ENCODE measurements at regions not wholly inside any gene's neighbourhood (a gene's known extent, or its start where the extent isn't known, plus 50 kb on each side); places are given as distances from the start of the nearest gene placed in this dataset.

DNA sequence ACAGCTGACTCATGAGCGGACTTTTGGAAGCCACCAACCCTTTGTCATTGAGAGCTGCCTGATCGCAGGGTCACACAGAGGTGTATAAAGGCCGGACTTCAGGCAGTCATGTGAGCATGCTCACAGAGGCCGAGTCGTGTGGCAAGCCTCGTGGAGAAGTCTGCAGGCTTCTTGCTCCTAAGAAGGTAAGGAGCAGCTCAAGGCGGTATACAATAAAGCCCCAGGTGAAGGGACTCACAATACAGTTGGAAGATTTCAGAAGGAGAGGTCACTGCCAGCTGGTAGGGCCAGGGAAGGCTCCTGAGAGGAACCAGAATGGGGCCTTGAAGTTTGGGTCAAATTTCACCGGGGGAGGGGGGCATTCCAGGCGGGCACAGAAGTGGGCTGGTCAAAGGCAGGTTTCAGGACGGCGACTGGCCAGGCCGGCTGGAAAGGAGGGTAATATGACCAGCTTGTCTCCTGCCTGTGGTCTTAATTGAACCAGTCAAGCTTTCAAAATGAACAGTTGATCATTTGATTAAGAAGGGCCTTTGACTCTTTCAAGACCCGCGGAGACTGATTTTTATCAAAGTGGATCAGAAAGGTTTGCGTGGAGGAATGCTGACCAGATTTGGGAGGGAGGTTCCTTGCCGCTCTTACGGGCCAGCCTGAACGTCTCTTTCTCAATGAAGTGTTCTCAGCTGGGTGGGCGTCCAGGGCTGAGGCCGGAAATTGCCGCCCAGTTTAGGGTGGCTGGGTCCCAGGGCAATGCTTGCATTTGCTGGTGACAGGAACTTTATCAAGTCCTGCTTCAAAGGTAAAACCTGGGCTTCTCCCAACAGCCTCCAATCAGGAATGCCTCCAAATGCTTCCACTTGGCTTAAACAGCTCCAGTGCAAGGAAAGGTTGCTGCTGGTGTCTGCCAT, 178.6 kb downstream of the EMX2 start:
- no peak for DNase-seq

DNA sequence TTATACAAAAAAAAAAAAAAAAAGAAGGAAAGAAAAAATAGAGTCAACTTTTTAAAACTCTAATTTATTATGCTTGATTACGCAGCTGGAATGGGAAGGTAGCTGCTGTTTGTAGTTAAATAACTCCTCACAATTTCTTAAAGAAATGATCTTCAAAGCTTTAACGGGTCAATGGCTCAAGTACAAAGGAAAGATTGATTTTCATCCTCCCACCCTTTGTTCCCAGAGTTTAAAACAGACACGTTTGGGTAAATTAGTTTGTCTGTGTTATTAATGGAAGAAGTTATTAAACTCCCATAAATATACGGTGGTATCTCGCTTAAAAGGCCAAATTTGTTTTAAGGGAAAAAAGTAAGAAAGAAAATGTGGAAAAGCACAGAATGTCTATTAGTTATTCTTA, 179.3 kb downstream of the EMX2 start:
- DNase-seq, result no peak

DNA sequence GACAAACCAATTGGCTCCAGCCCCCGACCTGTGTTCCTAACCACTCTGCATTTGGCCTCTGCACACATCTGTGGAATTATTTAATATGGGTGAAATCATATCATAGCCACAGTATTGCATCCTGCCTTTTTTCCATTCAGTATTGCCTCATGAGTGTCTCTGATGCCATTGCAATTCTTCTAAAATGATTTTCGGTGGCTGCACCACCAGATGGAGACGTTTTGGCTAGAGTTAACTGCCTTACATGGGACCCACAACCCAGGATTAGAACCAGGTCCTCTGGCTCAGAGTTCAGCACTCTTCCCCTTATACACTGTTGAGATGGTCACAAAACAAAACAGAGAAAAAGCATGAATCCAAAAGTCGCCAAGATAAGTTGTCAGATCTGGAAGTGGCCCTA, 180.8 kb downstream of the EMX2 start:
- no peak for DNase-seq

DNA sequence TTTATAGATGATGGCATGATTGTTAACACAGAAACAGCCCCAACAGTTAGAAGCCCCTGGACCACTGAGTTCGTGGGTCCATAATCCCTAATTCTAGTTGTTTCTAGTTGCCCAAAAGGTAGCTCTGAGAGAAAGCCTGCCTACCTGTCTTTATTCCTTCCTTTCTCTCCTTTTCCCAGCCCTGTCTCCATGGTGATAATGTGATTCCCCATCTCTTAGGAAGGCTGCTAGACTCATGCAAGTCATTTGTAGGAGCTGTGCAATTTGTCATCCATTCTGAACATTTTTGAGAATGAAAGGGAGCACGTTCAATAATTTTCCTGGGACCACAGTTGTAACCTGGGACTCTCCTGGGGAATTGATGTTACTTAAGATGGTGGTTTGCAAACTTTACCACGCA, 183.4 kb downstream of the EMX2 start:
- no peak for DNase-seq

DNA sequence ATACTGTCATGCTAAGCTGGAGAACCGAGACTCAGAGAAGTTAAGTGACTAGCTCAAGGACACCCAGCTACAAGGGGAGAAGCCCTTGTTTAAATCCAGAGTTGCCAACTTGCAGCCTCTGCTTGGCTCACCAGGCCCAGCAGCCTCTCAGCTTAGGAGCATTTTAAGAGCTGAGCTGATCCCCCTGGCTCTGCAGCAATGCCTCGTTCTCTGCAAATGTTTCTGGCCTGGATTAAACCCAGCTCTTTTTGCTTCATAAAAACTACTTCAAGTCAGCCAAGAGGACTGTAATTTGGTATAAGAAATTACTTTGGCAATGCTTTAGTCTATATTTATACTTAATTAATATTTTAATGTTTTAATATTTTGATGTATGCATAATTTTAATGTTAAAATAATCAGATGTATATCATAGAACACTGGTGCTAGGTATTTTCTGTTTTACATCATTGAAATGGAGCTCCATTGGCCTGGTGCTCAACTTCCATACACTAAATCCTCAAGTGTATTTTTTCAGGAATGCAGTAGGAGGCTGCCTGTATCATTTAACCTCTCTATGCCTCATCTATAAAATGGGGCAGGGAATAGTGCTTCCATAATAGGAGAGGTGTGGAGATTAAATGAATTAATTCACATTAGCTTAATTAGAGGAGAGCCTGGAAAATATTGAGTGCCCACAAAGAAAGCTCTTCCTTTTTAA, 184.2 kb downstream of the EMX2 start:
- DNase-seq, result no peak

DNA sequence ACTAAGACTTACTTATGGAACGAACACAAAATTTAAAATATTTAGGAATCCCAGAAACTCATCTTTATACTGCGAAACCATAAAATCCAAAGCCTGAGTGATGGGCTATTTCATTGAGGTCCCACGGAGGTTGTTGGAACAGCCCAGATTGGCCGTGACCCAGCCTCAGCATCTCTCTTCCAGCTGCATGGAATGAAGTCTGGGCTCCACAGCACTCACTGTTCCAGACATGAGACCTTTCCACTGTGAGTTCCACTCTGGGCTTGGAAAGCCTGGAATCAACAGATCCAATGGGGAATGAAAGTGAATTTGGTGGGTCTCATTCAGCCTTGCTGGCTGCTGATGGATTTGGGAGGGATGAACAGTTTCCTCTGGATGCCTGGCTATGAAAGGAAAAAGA, 184.9 kb downstream of the EMX2 start:
- no peak for DNase-seq

DNA sequence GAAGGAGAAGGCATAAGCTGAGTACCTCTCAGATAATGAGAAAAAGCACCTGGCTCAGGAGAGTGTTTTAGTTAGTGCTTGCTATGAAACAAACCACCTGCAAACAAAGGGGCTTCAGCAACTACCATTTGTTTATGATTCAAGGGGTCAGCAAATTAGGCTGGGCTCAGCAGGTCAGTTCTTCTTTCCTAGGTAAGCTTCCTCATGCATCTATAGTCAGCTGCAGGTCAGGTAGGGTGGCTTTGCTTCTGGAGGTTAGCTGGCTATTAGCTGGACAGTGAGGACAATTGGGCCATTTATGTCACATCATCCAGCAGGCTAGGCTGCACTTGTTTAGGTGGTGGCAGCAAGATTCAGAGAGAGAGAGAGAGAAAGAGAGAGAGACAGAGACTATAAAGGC, 185.5 kb downstream of the EMX2 start:
- no peak for DNase-seq

DNA sequence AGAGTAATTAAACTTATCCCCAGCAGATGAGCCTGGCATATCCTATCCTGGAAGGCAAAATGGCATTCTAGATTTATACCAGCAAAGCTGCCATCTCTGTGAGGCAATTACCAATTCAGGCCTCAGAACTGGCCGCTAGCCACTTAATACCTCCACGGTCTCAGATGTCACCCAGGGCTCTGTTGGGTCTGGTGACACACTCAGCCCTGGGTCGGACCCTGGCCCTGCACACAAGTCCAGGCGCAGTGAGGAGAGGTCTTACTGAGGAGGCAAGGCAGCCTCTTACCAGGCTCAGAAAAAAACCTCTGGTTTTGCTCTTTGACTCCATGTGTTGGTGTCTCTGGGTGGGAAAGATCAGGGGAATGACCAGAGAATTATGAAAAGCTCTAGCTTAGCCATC, 186.6 kb downstream of the EMX2 start:
- DNase-seq, result no peak

DNA sequence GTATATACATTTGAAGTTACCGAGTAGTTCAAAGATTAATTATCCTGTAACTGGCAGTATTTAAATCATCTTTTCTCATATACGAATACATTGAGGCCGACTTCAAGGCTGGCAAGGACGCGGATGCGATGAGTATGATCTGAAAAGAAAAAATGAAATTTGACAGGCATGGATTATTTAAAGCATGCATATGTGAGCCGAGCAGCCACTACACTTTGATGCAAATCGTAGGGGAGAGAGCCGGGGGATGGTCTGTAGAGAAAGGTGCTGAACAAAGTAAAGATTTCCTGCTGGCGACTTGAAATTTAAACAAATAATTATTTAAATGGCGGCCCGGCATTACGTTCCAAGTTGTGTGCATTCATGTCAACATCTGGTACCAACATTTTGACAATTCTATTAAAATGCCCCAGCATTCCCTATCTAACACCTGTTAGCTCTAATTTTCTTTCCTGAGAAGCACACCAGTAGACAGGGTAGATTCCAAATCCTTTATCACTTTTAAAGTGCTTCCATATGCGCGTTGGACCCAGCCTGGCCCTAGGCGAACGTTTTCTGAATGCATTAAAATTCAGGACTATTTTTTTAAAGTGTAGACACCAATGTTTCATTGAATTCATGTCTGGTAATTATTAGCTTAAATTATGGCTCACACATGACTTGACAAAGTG, 188.7 kb downstream of the EMX2 start:
- no peak for DNase-seq

DNA sequence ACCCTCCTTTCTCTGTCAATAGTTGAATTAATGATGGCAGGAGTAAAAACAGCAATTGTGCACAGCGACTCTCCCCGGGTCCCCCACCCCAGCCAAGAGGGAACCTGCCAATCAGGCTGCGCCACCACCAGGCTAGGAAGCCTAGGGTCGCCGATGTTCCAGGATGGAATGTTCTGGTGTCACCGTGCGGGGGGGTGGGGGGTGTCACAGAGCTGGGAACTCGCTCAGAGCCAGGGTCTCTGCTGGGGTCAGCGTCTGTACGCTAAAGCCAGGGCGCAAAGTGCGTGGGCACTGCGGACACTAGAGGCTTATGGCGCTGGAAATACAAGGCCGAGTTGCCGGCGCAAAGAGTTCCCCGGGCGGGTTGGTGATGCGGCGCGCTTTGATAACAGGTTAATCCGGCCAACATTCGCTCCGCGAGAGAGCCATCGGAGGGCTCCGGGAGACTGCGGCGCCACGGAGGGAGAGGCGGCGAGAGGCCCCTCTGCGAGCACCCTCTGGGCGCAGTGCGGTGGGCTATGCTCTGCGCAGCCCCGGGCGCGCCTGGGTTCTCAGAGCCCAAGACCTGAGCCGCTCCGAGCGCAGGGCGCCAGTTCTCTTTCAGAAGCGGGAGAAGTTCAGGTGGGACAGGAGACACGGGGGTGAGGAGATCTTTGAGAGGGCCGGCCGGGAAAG, 192.3 kb downstream of the EMX2 start:
- no peak for DNase-seq

DNA sequence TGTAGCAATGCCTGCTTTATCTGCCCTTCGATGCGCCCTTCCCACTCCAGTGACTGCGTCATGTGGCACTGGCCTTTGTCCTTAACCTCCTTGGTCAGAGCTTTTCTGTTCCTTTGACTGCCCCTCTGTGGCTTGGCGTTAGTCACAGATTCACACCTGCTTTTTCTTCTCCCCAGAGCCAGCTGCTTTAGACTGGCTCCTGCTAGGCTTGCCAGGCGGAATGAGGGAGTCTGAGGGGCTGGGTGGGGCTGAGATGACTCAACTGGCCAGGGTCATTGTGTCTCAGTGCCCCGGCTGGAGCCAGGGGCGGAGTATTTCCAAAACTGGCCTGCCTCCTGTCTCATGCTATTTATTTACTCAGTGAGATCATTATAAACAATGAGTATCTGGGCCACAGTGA, 194.1 kb downstream of the EMX2 start:
- no peak for DNase-seq

DNA sequence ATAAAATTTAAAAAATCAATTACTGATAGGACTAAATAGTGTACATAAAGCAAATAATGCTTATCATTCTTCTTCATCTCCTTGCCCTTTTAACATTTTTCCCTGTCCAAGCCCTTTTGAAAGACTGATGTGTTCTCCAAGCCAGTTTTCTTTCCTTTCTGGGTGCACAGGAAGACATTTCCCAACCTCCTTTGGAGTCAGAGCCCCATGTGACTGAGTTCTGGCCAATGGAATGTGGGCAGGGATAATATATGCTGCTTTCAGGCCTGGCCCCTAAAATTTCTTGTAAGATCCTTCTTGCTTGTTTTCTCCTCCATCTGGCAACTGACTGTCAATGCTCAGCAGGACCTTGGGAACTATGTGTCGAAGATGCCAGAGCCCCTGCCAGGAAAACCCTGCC, 197.5 kb downstream of the EMX2 start:
- DNase-seq, result no peak

DNA sequence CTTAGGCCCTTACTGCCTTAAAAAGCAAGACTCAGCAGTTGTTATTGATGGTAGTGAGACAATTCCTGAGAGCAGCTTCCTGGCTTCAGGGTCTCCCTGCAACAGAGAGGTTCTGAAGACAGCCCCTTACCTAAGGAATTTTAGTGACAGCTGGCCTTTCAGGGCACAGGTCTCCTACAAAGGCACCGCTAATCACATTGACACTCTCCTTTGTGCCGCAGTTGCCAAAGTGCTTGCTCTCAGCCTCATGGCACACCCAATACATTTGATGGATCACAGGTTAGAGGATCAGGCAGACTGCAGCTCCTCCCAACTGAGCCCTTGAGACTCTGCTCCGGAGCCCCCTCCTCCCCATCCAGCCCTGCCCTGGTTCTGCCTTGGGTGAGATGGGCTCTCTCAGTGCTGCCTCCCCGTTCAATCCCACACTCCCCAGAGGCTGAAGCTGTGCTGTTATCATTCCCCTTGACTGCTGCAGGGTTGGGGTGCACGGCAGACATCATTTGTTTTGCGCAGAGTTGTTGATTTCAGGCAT, 198.2 kb downstream of the EMX2 start:
- peak; percentile 3 for DNase-seq

DNA sequence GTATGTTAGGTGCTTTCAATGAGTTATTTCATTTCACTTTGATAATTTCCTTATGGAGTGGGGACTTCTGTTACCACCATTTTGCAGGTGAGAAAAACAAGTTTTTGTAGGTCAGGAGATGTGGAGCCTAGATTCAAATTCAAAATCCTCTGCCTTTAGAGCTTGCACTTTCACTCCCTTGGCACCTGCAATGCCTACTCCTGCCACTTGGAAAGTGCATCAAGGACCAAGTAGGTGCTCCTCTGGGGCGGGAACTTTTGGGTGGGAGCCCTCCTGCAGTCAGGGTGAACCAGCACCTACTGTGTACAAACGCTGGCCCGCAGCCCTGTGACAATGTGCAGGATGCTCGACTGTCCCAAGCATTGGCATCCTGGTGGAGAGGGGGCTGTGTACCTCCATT, 199.0 kb downstream of the EMX2 start:
- no peak for DNase-seq

DNA sequence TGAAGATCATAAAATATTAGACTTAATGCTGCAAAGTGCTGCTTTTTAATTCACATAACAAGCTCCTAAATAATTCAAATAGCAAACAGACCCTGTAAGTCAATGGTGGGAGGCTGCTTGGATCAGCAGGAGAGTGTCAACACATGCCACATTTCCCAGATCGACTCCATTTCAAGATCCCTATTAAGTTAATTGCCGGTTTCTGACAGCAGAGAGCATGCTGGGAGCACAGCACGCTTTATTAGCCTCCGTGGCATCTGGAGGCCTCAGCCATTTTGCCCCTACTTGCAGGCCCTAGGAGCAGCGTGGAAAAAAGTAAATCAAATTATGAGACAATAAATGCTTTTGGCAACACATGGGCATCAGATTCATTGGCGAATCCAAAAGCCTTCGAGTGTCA, 201.0 kb downstream of the EMX2 start:
- peak; percentile 1 for DNase-seq

DNA sequence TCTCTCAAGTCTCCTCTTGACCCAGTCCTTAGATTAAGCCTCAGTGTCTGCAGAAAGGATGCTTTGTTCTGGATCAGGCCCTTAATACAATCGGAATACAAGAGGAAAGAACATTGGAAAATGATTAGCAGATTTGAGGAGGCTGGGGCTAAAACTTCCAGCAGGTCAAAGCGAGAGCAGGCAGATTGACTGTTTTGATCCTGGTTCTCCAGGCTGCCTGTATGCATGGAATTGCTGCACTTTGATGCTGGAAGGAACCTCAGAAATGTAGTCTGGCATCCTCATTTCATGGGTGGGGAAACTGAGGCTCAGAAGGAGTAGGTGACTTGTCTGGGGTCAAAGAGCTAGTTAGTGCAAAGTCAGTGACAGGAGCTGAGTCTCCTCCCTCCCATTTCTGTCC, 202.8 kb downstream of the EMX2 start:
- DNase-seq, result no peak

DNA sequence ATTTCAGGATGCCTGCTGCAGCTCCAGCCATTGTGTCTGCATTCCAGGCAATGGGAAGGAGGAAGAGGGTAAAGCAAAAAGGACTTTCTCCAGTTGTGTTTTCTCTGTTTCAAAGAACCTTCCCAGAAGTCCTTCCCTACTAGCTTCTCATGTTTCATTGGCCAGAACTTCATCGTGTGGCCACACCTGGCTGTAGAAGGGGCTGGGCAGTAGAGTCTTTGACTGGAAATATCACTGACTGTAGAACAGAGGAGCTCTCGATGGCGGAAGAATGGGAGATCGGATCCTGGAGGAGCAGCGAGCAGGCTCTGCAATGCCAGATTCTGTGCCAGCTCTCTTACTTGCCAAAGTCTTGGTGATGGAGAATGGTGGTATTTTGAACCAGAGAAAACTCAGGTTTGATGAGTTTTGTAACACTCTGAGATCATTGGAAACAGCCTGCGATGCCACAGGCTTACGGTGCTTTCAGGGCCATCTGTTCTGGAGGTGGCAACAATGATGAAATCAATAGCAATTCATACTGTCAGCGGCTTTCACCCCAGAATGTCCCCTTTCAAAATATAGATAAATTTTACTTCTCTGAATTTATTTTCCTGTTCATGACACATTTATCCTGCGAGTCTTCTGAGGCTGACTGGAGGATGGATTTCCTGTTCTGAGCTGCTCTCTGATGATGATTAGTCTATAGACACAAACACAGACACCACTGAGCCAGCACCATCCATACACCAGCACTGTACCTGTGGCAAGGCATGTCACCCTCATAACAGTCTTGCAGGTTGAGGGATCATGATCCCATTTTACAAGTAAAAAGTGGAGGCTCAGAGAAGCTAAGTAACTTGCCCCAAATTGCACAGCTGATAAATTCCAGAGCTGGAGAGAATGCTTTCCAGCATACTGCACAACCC, 204.2 kb downstream of the EMX2 start:
- no peak for DNase-seq

DNA sequence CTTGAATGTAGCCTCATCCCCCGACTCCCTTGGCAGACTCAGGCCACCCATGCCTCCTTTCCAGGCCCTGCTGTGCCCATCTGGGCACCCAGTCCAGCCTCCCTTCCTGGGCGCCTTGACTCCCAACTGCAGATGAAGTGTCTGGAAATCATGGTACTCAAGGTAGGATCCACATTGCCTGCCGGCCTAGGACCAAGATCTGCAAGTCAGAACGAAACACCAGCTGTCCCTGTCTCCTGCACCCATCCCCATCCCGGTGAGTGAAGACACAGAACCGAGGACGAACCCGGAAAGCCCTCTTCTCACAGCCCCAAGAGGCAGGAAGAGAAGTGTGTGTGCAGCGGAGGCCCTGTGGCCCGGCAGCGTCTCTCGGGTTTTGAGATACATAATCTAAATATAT, 205.1 kb downstream of the EMX2 start:
- no peak for DNase-seq

DNA sequence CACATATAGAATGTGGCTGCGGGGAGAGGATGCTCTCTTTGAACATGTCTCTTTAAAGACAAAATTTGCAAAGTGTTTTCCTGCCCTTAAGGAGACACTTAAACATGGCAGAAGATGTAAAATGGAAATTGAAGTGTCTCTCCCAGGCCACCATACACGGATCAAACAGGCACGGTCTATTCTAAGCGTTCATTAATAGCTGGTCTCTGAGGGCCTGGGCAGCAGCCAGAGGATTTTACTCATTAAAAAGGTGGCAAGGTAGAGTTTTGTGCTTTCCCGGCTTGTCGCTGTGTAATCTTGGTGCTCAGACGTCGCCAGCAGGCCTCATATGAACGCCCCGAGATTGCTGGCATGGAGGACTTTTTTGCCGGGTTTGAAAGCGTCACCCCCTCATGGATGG, 205.5 kb downstream of the EMX2 start:
- DNase-seq, result no peak

DNA sequence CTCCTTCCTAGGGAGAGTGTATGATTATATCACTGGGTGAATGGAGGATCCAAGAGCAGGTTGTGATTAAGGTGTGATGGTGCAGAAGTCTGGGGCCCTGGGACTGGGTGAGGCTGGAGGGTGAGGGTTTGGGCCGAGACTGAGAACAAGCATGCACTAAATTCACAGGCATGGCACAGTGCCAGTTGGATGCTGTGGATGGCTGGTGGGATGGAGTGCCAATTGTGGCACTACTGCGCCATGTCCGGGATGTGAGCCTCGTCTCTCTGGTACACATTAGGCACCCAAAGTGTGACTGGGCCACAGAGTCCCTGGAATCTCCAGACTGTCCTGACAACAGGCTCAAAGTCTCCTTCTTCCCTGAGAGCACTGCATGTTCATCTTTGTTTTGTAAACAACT, 208.1 kb downstream of the EMX2 start:
- DNase-seq, result no peak

DNA sequence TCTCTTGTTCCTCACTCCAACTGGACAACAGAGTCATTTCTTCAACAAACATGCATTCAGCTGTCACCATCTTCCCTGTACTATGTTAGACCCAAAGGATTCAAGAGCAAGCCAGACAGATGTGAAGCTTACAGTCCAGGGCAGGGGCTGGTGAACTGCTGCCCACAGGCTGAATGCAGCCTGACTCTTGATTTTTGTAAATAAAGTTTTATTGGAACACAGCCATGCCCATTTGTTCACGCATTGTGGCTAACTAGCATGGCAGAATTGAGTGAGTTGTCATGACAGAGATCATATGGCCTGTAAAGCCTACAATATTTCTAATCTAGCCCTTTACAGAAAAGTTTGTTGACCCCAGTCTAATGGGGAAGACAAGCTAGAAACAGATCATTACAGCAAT, 208.7 kb downstream of the EMX2 start:
- DNase-seq, result no peak

DNA sequence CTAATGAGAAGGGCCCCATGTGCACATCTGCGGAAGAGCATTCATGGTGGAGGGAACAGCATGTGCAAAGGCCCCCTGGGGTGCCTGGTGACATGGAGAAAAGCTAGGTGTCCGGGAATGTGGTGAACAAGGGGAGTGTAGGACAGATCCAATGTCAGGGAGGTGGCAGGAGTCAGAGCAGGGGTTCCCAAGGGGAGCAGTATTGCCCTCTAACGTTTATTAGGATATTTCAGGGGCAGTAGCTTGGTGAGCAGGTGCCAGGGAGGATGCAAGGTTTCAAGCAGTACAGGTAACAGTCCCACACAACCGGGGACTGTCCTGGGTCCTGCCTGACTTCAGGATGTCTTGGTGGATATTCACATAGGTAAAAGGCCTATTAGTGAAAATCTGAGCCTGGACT, 209.6 kb downstream of the EMX2 start:
- DNase-seq, result no peak

Measured in NCI-H82 (cell line).